ENCODE measurements at regions not wholly inside any gene's neighbourhood (a gene's known extent, or its start where the extent isn't known, plus 50 kb on each side); places are given as distances from the start of the nearest gene placed in this dataset.
"Not testable (repeated sequence)": the region's sequence is repeated elsewhere in the genome, so short reads cannot be mapped to it uniquely, and the experiment has no call there.

DNA sequence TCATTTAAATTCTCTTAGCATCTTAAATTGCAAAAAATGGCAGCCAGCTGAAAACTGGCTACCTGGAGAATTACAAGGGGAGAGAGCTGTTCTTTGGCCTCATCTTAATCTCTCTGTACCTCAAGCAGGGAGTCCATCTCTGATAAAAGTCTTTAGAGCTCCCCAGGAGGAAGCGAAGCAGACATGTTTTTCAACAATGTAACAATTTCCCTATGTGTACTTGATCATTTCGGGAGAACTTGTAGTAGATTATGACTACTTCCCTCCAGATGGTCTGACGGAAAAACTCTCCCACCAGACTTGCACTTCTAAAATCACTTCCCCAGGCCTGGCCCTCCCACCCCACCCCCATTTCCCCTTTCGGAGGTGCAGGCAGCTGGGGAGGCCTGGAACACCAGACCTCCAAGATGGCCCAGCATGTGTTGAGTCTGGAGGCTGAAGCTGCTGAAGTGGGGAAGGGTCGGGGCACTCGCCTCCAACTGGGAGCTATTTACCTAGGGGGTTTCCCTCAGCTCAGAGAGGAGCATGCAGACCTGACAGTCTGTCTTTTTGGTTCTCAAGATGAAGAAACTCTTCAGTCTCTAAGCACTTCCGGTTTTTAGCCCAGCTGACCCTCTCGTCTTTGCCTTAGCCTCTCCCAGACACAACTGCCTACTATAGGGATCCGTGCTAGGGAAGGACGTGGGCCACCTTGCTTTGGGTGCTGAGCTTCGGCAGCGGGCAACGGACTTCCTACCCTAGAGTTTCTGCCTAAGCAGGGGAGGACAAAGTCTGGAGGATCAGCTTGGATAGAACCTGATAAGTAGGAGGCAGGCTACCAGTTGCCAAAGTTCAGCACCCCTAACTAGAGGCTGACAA is 164.0 kb upstream of the TBL1XR1 start:
- Mint-ChIP-seq H3K4me3 (ENCODE audit: unreplicated experiment) (no peak overlapping the region), H3K4me1 (ENCODE audit: insufficient read depth, unreplicated experiment) (peaks cover 39% of the 10 kb centered on the region), H3K27me3 (ENCODE audit: insufficient read depth, unreplicated experiment) (no peaks in the 10 kb centered on the region), H3K9me3 (ENCODE audit: unreplicated experiment) (no peaks in the 10 kb centered on the region), H3K27ac (ENCODE audit: low read depth, unreplicated experiment) (no peak overlapping the region), H3K36me3 (ENCODE audit: insufficient read depth, unreplicated experiment) (no peaks in the 10 kb centered on the region)
- TF ChIP-seq, protein P1, sequence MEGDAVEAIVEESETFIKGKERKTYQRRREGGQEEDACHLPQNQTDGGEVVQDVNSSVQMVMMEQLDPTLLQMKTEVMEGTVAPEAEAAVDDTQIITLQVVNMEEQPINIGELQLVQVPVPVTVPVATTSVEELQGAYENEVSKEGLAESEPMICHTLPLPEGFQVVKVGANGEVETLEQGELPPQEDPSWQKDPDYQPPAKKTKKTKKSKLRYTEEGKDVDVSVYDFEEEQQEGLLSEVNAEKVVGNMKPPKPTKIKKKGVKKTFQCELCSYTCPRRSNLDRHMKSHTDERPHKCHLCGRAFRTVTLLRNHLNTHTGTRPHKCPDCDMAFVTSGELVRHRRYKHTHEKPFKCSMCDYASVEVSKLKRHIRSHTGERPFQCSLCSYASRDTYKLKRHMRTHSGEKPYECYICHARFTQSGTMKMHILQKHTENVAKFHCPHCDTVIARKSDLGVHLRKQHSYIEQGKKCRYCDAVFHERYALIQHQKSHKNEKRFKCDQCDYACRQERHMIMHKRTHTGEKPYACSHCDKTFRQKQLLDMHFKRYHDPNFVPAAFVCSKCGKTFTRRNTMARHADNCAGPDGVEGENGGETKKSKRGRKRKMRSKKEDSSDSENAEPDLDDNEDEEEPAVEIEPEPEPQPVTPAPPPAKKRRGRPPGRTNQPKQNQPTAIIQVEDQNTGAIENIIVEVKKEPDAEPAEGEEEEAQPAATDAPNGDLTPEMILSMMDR (IDR thresholded peaks at IDR 0.05; ENCODE audit: unreplicated experiment) = no peak
- intact Hi-C loops (cut with micrococcal nuclease) = loop anchor here (10.0 kb wide), 1 partner anchor 233 kb away; no protein-coding TSS in a partner anchor
- BruUV-seq (replicated peaks) = no TSS peak
- CTCF ChIA-PET = interaction anchor here (0.7 to 3.0 kb wide), 5 partner anchors 10 to 454 kb away, joined by 3 to 21 read pairs (median 3); partner anchors contain the start of gene TBL1XR1
- POLR2A ChIA-PET = interaction anchor here (0.6 to 5.4 kb wide), 13 partner anchors 9 to 1023 kb away, joined by 3 to 66 read pairs (median 4); partner anchors contain the start of gene TBL1XR1
- DNase-seq (ENCODE audit: unreplicated experiment) = no peak

DNA sequence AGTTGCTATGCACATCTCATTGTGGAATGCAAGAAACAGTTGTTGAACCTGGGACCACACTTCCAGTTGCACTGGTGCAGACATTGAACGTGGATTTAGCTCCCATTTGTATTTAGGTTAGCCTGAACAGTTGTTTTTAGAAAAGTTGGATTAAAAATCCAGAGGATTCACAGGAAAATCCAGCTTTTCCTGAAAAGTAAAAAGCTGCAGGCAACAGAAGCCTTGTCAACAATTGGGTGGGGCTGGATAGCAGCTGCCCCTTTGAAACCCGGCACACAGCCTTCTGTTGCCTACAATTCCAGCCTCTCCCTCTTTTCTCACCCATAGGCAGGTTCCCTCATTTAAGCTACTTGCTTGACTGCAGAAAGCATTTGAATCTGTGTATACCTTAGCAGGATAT is 165.3 kb upstream of the TBL1XR1 start:
- TF ChIP-seq, protein P1 (IDR thresholded peaks at IDR 0.05; ENCODE audit: unreplicated experiment) = no peak
- Mint-ChIP-seq H3K4me1 (ENCODE audit: insufficient read depth, unreplicated experiment) (peaks cover 26% of the 10 kb centered on the region), H3K9me3 (ENCODE audit: unreplicated experiment) (no peaks in the 10 kb centered on the region), H3K4me3 (ENCODE audit: unreplicated experiment) (no peak overlapping the region), H3K27me3 (ENCODE audit: insufficient read depth, unreplicated experiment) (no peaks in the 10 kb centered on the region), H3K36me3 (ENCODE audit: insufficient read depth, unreplicated experiment) (no peaks in the 10 kb centered on the region), H3K27ac (ENCODE audit: low read depth, unreplicated experiment) (no peak overlapping the region)
- intact Hi-C loops (cut with micrococcal nuclease) = loop anchor here (10.0 kb wide), 1 partner anchor 232 kb away; no protein-coding TSS in a partner anchor
- ChIA-PET POLR2A (interaction anchor here (0.6 kb wide), 1 partner anchor 481 kb away, joined by 4 read pairs; no protein-coding TSS in a partner anchor), CTCF (interaction anchor here (0.6 to 1.1 kb wide), 5 partner anchors 53 to 968 kb away, joined by 3 read pairs; no protein-coding TSS in a partner anchor)
- no TSS peak for BruUV-seq (replicated peaks)
- no peak for DNase-seq (ENCODE audit: unreplicated experiment)

DNA sequence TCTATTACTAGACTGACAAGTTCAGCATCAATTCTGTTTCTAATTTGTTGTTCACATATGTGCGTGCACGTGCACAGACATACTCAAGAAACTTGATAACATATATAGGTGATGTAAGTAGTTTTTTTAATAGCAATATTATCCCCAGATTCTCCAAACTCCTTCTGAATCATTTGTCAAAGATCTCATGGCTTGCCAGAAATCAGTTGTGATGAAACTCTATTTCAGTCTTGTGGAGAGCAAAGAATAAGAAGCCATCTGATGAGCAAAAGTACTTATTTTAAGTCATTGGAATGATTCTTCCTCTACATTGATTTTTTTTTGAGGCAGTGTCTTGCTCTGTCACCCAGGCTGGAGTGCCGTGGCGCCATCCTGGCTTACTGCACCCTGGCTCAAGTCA is 167.0 kb upstream of the TBL1XR1 start:
- POLR2A ChIA-PET = interaction anchor here (0.8 to 1.2 kb wide), 3 partner anchors 13 to 169 kb away, joined by 3 read pairs; no protein-coding TSS in a partner anchor

DNA sequence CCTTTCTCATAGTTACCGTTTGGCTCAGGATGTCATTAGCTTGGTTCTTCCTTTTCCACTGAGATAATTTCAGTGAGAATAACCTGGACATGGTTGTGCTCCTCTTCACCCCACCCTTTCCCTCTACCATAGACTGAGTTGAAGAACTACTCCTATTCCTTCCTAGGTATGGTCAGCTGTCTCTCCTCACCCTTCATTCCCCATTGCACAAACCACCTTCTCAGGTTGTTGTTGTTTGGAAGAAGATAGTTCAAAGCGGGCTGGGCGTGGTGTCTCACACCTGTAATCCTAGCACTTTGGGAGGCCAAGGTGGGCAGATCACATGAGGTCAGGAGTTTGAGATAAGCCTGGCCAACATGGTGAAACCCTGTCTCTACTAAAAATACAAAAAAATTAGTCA is 168.0 kb upstream of the TBL1XR1 start:
- not testable (repeated sequence) for H3K27me3 Mint-ChIP-seq (ENCODE audit: insufficient read depth, unreplicated experiment); H3K9me3 Mint-ChIP-seq (ENCODE audit: unreplicated experiment); H3K4me3 Mint-ChIP-seq (ENCODE audit: unreplicated experiment); H3K36me3 Mint-ChIP-seq (ENCODE audit: insufficient read depth, unreplicated experiment); BruUV-seq (replicated peaks); DNase-seq (ENCODE audit: unreplicated experiment); H3K4me1 Mint-ChIP-seq (ENCODE audit: insufficient read depth, unreplicated experiment); H3K27ac Mint-ChIP-seq (ENCODE audit: low read depth, unreplicated experiment)
- ChIA-PET POLR2A (interaction anchor here (0.8 kb wide), 1 partner anchor 83 kb away, joined by 3 read pairs; no protein-coding TSS in a partner anchor), CTCF (interaction anchor here (1.4 kb wide), 1 partner anchor 83 kb away, joined by 4 read pairs; no protein-coding TSS in a partner anchor)
- intact Hi-C loops (cut with micrococcal nuclease) = loop anchor here (10.0 kb wide), 1 partner anchor 230 kb away; no protein-coding TSS in a partner anchor

More for the DNA sequence above, 167.0 kb upstream of the TBL1XR1 start:
- no TSS peak for BruUV-seq (replicated peaks)
- Mint-ChIP-seq H3K4me1 (ENCODE audit: insufficient read depth, unreplicated experiment) (peaks cover 14% of the 10 kb centered on the region), H3K27ac (ENCODE audit: low read depth, unreplicated experiment) (no peak overlapping the region), H3K36me3 (ENCODE audit: insufficient read depth, unreplicated experiment) (no peaks in the 10 kb centered on the region), H3K27me3 (ENCODE audit: insufficient read depth, unreplicated experiment) (no peaks in the 10 kb centered on the region), H3K4me3 (ENCODE audit: unreplicated experiment) (no peak overlapping the region), H3K9me3 (ENCODE audit: unreplicated experiment) (no peaks in the 10 kb centered on the region)
- no peak for DNase-seq (ENCODE audit: unreplicated experiment)
- intact Hi-C loops (cut with micrococcal nuclease) = loop anchor here (10.0 kb wide), 1 partner anchor 231 kb away; no protein-coding TSS in a partner anchor
- CTCF ChIA-PET = interaction anchor here (1.4 kb wide), 1 partner anchor 84 kb away, joined by 4 read pairs; no protein-coding TSS in a partner anchor
- TF ChIP-seq, protein P1 (IDR thresholded peaks at IDR 0.05; ENCODE audit: unreplicated experiment) = no peak
